ENCODE measurements at regions not wholly inside any gene's neighbourhood (a gene's known extent, or its start where the extent isn't known, plus 50 kb on each side); places are given as distances from the start of the nearest gene placed in this dataset.
"Not testable (repeated sequence)": the region's sequence is repeated elsewhere in the genome, so short reads cannot be mapped to it uniquely, and the experiment has no call there.

DNA sequence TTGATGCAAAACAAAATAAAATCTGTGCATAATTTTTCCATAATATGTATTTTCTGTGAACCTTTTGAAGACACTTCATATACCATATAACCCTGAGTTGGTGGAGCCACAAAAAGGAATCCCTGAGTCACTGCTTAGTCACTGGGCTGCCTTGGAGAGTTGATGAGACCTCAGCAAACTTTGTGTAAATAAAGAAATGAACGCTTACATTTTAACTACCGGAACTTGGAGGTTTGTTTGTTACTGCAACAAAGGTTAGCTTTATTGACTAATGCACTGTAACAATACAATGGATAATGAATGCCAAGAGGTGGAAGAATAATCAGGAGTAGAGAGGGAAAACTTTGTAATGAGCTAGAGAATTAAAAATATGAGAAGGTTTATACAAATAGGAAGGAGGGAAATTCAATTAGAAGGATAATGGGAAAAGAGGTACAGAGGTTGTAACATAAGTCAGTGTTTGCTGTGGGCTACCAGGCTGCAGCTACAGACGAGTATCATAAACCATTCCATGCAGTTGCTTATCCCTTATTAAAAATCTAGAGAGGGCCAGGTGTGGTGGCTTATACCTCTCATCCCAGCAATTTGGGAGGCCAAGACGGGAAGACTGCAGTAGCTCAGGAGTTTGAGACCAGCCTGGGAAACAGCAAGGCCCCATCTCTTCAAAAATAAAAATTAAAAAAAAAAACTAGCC lies 1042.1 kb downstream of the TYW1 start:
- DNase-seq, result no peak

DNA sequence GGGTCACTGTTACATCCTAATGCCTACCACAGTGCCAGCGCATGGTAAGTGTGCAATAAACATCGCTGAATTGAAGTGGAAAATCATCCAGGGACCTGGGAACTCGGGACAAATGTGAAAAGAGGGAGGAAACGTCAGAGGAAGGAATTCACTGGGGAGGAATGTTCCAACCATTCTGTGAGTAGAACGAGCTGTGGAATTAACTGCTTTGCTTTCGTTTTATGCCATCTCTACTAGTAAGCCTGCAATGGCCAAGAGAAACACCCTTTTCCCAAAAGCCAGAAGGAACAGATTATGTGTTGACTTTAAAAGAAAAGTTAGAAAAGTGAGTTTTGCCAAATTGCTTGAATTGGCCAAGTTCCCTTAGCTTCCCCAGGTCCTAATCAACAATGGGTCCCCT lies 1044.9 kb downstream of the TYW1 start:
- no peak for DNase-seq

DNA sequence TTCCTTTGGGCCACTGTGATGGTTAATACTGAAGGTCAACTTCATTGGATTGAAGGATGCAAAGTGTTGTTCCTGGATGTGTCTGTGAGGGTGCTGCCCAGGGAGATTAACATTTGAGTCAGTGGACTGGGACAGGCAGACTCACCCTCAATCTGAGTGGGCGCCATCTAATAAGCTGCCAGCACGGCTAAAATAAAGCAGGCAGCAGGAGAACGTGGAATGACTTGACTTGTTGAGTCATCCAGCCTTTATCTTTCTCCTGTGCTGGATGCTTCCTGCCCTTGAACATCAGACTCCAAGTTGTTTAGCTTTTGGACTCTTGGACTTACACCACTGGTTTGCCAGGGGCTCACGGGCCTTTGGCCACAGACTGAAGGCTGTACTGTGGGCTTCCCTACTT lies 1046.9 kb downstream of the TYW1 start:
- no peak for DNase-seq

DNA sequence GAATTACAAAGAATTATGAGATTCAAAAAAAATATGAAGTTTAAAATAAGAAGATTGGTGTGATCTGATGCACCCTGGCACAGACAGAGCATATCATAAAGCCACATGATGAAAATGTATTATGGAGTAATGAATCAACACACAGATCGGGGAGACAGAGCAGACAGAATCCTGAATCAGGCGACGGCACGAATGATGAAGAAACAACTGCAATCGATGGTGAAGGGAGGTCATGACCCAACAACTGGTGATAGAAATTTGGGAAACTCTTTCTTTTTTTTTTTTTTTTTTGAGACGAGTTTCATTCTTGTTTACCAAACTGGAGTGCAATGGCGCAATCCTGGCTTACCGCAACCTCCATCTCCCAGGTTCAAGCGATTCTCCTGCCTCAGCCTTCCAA lies 1054.0 kb downstream of the TYW1 start:
- no peak for DNase-seq

DNA sequence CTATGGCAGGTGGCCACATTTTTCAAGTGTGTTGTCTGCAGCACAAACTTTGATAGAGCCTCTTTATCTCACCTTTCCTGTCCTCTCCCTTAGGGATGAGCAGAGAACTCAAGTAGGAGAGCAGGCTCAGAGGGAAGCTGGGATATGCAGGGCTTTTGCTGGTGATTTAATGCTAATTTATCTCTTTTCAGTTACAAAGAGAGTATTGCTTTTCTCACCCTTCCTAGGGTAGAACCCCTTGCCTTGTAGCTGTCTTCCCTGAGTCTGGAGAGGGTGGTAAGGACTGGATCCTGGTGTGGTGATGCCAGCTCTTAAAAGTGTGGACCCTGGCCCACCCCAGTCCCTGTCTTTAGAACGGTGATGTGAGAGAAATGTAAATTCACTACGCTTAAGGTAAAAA lies 1061.4 kb downstream of the TYW1 start:
- DNase-seq, result no peak

DNA sequence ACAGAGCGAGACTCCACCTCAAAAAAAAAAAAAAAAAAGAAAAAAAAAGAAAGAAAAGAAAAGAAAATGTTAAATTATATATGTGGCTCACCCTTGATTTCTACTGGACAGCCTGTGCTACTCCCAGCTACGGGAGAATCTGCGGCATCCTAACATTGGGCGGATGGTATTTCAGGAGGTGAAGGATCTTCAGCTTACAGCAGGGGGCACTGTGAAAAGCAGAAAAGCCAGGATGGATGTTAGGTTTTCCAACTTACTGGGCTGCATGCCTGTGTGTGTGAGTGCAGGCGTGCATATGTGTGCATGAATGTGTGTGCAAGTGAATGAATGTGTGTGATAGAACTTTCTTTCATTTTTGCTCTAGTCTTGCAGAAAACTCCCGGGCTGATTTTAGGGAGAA lies 1066.5 kb downstream of the TYW1 start:
- no peak for DNase-seq

DNA sequence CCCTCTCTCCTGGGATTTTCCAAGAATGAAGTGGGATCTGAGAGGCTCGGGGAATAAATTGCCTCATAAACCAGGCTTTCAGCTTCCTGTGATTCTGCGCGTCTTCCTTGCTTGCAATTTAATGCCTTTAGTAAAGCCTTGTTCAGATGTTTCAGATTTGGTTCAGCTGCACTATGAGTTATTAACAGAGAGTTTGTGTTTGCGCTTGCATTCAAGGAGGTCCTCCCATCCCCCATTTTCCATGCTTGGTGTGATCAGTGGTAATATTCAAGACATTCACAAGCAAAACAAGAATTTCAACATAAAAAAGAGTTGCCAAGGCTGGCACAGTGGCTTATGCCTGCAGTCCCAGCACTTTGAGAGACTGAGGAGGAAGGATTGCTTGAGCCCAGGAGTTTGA lies 1068.9 kb downstream of the TYW1 start:
- DNase-seq, result no peak

DNA sequence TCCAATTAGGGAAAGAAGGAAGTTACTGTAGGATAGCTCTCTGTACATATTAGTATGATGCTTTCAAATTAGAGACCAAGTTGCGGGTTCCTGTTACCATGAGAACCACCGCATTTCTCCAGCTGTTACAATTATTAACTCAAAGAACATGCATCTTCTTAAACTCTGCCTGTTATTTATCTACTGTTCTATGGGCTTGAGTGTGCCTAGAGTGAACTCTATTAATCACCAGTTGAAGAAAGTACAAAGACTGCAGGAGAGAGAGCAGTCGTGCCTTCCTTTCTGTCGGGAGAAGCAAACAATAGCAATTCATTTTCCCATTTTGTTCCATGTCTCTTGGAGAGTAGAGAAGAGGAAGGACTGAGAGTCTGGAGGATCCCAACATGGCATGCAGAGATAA lies 1071.2 kb downstream of the TYW1 start:
- no peak for DNase-seq

DNA sequence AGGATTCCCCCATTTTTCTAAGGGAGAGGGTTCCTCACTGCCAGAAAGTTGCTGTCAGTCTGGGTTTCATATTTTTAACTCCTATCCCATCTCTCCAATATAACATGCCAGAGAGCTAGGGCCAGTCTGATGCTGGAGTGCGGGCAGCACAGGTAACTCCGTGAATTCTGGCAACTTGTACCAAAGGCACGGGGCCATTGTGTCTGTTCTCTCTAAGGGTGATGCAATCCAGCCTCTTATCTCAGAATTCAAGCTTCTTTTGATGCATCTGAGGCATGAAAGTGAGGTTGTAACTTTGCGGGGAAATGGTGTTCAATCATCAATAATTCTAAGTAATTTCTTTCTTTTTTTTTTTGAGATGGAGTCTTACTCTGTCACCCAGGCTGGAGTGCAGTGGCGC lies 1074.4 kb downstream of the TYW1 start:
- DNase-seq, result no peak

DNA sequence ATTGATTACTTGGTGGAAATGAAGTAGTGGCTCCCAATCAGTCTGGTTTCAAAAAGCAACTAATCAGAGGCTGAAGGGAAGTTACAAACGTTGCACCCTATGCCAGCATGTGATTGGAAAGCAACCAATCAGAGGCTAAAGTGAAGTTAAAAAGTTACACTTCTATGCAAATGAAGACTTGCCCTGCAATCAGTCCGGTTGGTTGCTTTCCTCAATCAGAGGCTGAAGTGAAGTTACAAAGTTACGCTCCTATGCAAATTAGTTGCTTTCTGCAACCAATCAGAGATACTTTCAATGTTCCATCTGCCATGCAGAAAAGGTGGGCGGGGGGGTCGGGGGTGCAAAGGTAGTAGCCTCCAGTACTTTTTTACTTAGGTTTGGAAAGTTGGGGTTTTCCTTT lies 1077.1 kb downstream of the TYW1 start:
- DNase-seq, result no peak

DNA sequence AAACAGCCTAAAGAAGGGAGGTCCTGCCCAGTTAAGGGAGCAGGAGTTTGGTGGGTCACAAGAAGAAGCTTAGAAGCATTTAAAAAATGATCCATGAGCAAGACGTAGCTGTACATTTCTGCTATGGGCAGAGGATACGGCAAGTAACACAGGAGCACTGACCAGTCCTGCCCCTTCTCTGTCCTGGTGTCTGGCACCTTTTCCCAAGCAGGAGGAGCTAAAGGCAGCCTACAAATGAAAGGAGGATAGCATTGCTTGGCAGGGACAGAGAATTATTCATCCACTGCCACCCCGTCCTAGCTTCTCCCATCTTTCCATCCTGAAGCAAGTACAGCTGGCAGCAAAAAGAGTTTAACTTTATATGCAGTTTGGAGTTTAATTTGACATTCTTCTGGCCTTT lies 1077.6 kb downstream of the TYW1 start:
- DNase-seq, result no peak

DNA sequence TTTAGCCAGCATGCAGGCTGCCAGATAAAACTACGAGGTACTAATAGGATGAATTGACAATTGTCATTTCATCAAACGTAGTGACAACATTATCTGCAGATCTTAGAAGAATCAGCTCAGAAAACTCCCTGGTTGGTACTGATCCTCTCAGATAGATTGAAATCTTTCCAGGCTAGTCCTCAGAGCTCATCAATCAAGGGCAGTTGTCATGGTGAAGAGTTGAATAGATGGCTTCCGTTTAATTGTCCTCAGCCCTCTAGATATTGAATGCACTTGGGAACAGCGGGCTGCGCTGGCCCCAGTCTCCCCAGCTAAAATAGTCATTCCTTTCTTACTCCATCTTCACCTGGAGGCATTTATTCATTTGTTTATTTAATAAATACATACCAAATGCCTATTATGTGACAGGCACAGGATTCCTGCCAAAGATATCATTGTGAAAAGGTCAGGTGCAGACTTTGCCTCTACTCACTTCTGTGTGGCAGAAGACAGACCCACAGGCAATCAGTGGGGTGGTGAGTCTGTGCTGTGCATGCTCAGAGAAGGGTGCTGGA lies 1081.6 kb downstream of the TYW1 start:
- no peak for DNase-seq

DNA sequence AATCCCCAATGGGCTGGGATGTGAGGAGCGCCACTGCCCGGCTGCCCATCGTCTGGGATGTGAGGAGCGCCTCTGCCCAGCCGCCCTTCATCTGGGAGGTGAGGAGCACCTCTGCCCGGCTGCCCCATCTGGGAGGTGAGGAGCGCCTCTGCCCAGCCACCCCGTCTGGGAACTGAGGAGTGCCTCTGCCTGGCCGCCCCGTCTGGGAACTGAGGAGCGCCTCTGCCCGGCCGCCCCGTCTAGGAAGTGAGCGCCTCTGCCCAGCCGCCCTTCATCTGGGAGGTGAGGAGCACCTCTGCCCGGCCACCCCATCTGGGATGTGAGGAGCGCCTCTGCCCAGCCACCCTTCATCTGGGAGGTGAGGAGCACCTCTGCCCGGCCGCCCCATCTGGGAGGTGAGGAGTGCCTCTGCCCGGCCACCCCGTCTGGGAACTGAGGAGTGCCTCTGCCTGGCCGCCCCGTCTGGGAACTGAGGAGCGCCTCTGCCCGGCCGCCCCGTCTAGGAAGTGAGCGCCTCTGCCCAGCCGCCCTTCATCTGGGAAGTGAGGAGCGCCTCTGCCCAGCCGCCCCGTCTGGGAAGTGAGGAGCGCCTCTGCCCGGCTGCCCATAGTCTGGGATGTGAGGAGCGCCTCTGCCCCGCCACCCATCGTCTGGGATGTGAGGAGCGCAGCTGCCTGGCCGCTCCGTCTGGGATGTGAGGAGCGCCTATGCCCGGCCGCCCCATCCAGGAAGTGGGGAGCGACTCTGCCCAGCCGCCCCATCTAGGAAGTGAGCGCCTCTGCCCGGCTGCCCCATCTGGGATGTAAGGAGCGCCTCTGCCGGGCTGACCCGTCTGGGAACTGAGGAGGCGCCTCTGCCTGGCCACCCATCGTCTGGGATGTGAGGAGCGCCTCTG lies 1085.7 kb downstream of the TYW1 start:
- DNase-seq, result not testable (repeated sequence)

DNA sequence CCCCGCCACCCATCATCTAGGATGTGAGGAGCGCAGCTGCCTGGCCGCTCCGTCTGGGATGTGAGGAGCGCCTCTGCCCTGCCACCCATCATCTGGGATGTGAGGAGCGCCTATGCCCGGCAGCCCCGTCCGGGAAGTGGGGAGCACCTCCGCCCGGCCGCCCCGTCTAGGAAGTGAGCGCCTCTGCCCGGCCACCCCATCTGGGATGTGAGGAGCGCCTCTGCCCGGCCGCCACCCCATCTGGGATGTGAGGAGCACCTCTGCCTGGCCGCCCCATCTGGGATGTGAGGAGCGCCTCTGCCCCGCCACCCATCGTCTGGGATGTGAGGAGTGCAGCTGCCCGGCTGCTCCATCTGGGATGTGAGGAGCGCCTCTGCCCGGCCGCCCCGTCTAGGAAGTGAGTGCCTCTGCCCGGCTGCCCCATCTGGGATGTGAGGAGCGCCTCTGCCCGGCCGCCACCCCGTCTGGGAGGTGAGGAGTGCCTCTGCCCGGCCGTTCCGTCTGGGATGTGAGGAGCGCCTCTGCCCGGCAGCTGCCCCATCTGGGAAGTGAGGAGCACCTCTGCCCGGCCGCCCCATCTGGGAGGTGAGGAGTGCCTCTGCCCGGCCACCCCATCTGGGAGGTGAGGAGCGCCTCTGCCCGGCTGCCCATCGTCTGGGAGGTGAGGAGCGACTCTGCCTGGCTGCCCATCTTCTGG lies 1086.5 kb downstream of the TYW1 start:
- DNase-seq, result not testable (repeated sequence)

DNA sequence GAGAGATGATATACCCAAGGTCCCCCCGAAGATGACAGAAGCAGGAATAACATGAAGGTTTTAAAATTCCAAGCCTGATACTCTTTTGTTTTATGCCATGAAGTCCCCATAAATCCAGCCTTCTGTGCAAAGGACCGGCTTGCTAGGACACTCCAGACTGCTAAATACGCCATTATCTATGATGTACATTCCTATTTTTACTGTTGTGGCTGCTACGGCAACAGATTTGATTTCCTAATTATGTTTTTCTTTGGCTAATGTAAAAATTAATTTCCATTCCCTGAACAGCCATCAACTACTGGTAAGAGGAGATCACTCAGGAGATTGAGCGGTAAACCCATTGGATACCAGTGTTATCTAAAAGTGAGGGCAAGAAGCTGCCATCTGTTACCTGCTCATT lies 1090.8 kb downstream of the TYW1 start:
- DNase-seq, result no peak

DNA sequence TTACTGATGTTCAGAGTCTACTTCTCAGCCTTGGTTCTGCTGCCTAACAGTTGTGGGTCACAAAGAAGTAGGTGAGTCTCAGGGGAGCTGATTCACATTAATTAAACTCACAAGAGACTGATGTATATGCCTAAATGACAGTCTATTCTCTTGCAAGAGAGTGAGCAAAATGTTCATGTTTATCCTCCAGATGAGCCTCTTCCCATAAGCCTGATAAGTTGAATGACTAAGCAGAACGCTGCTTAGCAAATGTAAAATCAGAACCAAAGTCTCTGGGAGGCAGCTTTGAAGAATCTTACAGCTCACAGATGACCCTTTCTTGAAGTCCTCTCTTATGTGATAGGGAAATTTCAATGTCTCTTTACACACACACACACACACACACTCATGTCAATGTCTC lies 1092.2 kb downstream of the TYW1 start:
- no peak for DNase-seq

DNA sequence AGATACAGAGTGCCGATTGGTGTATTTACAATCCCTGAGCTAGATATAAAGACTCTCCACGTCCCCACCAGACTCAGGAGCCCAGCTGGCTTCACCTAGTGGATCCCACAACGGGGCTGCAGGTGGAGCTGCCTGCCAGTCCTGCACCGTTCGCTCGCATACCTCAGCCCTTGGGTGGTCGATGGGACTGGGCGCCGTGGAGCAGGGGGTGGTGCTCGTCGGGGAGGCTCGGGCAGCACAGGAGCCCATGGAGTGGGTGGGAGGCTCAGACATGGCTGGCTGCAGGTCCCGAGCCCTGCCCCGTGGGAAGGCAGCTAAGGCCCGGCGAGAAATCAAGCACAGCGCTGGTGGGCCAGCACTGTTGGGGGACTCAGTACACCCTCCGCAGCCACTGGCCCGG lies 1093.6 kb downstream of the TYW1 start:
- not testable (repeated sequence) for DNase-seq

DNA sequence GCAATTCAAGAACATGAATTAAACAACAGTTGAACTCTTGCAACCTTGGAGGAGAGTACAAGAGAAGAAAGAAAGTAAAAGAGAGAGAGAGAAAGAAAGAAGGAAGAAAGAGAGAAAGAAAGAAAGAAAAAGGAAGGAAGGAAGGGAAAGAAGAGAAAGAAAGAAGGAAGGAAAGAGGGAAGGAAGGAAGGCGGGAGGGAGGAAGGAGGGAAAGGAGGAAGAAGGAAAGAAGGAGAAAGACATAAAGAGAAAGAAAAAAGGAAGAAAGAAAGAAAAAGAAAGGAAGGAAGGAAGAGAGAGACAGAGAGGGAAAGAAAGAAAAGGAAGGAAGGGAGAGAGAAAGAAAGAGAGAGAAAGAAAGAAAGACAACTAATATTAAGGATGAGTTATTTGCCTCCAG lies 1106.7 kb downstream of the TYW1 start:
- DNase-seq, result no peak

DNA sequence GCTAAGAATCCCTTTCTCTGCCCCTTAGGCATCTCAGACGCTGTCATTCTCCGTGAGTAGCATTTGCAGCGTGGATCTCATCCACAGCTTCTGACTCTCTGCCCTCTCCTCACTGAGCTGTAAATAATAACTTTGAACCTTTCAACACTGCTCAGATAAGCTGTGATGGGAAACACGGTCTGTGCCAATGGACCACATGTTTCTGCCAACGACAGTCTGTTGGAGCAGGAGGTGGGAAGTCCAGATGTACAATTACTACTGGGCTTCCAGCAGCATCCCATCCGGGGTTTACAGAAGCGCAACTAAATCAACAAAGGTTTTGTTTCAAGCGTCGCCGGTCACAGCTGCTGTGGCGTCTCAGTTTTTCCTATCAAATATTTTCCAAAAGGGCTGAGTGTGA lies 1110.6 kb downstream of the TYW1 start:
- DNase-seq, result no peak

DNA sequence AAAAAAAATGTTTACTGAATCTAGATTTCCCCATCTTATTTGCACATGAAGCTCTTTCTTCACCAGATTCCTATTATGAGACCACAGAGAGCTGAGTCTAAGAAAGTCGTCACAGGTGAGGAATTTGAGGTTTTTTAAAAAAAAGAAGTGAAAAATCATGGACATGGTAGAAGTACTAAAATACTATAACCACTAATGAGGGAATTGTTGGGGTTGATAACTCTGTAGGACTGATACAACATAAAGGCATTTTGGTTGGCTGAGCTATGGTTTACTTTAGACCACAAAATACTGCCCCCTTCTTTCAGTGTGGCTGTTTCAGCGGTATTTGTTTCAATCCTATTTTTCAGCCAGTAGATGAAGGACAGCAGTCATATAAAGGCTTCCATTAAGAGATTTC lies 1111.3 kb downstream of the TYW1 start:
- no peak for DNase-seq

DNA sequence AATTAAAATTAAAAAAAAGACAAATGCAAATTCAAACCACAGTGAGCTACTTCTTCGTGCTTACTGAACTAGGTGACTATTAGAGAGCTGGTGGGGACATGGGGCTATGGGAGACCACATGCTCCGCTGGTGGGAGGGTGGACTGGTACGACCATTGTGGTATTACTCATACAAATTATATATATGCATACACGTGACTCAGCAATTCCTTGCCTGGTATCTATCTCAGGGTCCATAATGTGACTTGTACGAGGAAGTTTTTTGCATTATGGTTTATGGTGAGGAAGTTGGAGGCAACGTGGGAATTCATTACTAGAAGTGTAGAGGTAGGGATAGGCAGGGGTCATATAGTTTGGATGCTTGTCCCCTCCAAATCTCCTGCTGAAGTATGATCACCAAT lies 1112.7 kb downstream of the TYW1 start:
- DNase-seq, result no peak

DNA sequence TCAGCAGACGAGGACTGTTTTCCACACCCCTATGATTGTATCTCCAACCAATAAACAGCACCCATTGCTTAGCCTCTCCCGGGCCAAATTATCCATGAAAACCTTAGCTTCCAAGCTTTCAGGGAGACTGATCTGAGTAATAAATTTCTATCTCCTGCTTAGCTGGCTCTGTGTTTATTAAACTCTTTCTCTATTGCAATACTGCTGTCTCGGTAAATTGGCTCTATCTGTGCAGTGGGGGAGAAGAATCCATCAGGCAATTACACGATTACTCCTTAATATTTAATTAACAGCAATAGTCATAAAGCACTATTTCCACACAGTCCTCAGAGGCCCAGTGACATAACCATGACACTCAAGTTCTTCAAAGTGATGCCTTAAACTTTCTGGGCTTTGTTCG lies 1122.8 kb downstream of the TYW1 start:
- DNase-seq, result no peak

DNA sequence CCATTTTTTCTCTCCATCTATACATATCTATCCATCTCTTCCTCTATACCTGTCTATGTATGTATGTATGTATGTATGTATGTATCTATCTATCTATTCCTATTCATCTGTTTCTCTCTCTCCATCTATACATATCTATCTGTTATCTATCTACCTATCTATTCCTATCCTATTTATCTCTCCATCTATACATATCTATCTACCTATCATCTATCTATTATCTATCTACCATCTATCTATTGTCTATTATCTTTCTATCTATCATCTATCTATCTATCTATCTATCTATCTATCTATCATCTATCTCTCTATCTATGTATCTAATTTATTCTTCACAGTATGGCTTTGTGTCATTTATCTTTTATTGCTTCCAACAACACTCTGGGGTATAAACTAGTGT lies 1124.4 kb downstream of the TYW1 start:
- no peak for DNase-seq

DNA sequence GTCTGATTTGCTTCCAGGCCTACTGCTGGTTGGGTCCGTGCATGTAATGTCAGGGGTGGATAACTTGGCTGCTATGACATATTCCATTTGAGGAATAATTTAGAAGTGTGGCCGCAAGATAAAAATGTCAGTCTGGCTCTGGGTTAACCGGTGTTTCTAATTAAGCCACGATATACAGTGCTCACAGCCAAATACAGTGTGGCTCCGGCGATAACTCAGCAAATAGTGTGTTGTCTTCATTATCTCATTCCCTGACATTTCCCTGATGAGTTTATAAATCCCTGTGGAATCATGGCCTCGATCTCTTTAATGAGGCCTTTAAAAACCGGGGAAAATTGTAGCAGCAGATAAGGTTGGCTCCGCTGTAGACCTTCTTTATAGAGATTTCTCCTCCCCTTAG lies 1125.0 kb downstream of the TYW1 start:
- no peak for DNase-seq
